ENCODE measurements at regions not wholly inside any gene's neighbourhood (a gene's known extent, or its start where the extent isn't known, plus 50 kb on each side); places are given as distances from the start of the nearest gene placed in this dataset.

DNA sequence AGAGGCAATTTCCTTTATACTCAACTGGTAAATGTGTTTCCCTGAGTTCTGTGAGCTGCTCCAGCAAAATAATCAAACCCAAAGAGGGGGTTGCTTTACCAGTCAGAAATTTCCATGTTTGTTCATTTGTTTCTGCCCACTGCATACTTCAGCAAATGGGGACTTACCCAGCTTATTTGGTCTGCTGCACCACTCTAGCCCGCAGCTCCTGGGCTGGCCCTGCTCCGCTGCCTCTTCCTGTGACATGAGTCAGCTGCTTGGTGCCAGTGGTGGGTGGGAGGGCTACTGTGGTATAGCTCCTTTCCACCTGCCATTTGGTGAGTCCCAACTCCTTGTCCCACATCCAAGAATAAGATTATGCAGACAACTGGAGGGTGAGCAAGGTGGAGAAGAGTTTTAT is 644.2 kb downstream of the MCTP2 start:
- TF ChIP-seq, protein P1, sequence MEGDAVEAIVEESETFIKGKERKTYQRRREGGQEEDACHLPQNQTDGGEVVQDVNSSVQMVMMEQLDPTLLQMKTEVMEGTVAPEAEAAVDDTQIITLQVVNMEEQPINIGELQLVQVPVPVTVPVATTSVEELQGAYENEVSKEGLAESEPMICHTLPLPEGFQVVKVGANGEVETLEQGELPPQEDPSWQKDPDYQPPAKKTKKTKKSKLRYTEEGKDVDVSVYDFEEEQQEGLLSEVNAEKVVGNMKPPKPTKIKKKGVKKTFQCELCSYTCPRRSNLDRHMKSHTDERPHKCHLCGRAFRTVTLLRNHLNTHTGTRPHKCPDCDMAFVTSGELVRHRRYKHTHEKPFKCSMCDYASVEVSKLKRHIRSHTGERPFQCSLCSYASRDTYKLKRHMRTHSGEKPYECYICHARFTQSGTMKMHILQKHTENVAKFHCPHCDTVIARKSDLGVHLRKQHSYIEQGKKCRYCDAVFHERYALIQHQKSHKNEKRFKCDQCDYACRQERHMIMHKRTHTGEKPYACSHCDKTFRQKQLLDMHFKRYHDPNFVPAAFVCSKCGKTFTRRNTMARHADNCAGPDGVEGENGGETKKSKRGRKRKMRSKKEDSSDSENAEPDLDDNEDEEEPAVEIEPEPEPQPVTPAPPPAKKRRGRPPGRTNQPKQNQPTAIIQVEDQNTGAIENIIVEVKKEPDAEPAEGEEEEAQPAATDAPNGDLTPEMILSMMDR (IDR thresholded peaks at IDR 0.05; ENCODE audit: low read depth, low read length): no peak
- TF ChIP-seq EZH2phosphoT487 (IDR thresholded peaks at IDR 0.05; ENCODE audit: low read depth): no peak

Measured in OCI-LY3 (cell line).